Stimulated activated CD4-positive, alpha-beta T cell treated with anti-CD3 and anti-CD28 coated beads, Interleukin-2, amount 100 ng/mL, for 48 hours (primary cell): ENCODE measurements at regions not wholly inside any gene's neighbourhood (a gene's known extent, or its start where the extent isn't known, plus 50 kb on each side); places are given as distances from the start of the nearest gene placed in this dataset.

ENCODE experiments used
- DNase-seq, 2 donors: peaks; one replicate each; pipeline ENCODE4 v3.0.0-alpha.2; 2020

DNA sequence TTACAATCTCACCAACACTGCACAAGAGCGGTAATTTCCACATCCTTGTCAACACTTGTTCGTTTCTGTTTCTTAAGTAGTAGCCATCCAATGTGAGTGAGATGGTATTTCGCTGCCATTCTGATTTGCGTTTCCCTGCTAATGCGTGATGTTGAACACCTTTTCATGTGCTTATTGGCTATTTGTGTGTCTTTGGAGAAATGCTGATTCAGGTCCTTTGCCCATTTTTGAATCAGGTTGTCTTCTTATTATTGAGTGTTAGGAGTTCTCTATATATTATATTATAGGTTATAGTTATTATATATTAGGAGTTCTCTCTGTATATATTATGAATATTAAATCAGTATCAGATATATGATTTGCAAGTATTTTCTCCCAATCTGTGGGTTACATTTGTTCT is 59.9 kb upstream of the IRX4 start:
- no peak for DNase-seq

DNA sequence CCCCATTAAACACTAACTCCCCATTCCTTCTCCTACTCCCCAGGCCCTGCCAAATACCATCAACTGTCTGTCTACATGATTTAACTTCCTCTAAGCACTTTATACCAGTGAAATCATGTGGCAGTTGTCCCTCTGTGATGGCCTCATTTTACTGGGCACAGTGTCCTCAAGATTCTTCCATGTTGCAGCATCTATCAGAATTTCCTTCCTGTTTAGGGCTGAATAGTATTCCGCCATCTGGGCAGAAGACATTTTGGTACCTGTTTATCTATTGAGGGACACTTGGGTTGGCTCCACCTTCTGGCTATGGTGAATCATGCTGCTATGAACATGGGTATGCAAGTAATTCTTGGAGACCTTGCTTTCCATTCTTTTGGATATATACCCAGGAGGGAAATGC is 59.4 kb upstream of the IRX4 start:
- no peak for DNase-seq

DNA sequence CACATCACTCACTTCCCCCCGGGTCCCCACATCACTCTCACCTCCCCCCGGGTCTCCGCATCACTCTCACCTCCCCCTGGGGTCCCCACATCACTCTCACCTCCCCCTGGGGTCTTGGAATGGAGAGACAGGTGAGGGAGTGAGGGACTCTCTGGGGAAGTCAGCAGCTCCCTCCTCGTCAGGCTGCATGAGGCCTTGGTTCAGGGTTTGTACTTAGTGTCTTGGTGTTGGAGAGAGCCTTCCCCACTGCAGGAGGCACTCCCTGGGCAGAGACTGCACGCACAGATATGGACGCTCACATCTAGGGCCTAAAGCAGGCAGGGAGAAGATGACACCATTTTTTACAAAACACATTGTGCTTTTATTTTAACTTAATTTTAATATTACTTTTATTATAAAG is 56.5 kb upstream of the IRX4 start:
- no peak for DNase-seq

DNA sequence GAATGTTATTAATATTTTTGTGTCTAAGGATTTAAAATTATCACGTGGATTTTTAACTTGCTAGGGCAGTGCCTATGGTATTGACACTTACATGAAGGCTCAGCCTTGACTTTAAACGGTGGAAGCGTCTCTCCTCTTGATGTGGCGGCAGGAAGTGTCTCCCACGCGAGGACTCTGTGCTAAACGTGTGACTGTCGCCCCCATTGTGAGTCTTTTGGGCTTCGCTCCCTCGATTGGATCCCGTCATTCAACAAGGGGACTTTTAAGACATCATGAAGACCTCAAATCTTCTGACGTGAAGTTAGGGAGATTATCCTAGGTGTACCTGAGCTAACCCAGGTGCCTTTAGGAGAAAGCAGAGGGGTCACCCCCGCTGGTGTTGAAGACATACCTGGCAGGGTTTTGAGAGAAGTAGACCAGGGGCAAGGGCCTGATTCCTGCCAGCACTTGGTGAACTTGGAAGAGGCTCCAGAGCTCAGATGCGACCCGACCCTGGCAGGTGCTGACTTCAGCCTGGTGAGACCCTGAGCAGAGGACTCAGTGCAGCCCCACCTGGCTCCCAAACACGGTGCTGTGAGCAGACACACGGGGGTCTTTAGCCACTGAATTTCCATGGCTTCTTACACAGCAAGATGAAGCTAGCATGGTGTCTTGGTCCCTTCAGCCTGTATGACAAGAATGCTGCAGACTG is 55.7 kb upstream of the IRX4 start:
- DNase-seq: no peak

DNA sequence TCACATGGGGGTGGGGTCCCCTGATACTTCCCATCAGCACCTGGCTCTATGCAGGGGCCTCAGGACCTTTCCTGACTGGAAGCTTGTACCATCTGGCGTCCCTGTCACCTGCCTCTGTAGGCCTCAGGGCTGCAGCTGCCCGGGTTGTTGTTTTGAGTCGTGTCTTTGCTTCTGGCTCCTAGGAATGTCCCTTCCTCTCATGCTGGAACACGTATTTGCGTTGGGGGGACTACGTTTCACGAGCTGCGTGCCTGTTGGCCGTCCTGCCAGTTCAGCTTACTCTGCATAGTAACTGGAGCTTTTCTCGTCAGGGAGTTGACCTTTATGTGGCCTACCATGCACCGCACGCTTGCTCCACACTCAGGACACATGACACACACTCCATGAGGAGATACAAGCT is 54.9 kb upstream of the IRX4 start:
- DNase-seq: no peak

DNA sequence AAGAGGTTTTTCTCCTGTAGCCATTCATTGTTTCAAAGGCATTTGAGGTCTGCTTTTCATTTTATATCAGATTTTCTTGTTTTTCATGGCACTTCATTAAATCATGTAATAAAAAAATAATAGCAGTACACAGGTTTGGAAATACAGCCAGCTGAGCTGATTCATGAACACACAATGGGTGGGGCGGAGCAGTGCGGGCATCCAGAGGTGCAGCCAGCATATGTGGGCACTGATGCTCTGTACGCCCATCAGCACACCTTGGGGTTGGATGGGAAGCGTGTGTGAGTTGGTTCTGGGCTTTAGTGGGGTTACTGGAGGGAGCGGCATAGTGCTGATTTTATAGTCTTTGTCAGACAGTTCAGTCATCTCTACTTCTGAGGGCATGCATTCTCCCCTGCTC is 54.2 kb upstream of the IRX4 start:
- DNase-seq: no peak

DNA sequence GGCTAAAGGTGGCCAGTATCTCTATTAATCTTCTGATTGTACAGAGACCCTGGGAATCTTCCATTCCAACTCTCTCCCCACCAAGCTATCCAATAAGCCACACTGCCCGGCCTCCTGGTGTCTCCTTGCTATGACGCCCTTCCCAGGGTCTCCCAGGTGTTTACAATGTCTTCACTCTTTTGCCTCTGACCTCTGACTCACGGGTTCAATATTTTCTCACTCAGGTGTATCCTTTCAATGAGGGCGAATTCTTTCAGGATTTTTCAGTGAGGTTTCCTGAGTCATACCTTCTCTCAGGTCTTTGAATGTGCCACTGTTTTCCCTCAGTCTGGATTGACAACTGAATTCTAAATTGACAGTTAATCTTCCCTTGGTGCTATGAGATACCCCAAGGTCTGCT is 53.7 kb upstream of the IRX4 start:
- DNase-seq: no peak

DNA sequence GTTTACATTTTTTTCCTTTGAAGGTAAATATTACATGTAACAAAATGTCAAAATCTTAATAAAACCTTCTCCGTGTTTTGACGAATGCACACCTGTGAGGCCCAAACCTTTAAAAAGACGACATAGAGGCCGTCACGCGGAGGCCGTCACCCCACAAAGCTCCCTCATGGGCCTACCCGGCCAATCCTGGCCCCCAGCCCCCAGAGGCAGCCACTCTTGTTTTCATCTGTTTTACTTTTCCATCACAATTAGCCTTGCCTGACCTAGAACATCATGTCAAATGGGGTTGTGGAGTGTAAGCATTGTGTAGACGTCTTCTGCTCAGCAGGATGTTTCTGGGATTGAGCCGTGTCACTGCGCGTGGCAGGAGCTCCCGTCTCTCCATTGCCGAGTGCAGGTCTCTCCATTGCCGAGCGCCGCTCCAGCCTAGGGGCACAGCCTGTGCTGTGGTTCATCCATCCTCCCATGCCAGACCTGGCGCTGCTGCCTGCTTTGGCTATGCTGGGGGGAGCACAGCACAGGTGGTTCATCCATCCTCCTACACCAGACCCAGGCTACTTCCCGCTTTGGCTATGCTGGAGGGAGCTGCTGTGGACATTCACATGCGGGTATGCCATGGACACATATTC is 52.2 kb upstream of the IRX4 start:
- no peak for DNase-seq

DNA sequence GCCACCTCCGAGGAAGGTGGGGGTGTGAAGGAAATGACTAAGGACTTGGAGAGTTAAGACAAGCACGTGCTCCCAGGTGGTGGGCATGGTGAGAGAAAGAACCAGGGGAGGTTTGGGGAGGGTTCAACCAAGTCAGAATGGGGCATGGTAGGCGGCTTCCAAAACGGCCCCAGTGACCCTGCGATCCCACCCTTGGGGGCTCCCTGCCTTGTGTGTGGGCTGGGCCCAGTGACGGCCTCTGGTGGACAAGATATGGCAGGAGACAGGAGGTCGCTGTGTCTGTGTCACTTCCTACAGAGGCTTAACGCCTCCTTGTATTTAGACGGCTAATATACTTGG is 51.3 kb upstream of the IRX4 start:
- no peak for DNase-seq

DNA sequence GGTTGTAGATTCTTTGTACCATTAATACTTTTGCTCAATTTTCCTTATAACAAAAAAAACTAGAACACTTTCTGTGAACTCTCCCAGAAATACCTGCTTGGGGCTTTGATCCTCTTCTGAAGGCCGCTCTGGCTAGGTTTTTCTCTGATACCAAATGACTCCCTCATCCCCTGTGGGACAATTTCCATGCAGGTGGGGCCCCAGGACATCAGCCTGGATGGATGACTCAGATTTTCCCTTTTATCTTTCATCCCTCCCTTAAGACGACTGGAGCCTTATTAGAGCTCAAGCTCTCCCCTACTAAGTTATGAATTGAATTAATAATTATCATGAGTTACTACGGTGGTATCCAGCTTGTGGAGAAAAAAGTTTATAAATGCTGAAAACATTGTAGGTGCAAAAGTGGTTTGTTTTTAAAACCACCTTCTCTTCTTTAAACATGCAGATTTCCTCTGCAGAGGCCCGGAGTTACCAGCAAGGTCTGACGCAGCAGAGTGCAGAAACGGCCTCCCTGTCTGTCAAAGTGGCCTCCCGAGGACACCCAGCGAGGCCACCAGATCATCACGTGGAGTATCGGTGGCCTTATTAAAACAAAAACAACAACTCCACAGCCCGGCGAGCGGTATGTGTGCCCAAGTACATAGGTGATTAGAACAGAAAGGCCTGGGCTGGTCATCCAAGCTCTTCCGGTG is 50.8 kb upstream of the IRX4 start:
- DNase-seq: no peak
